AG04449 (cell line): ENCODE measurements at regions not wholly inside any gene's neighbourhood (a gene's known extent, or its start where the extent isn't known, plus 50 kb on each side); places are given as distances from the start of the nearest gene placed in this dataset.

Experiments used
- CTCF ChIA-PET: fragments of 350-600 bp; formaldehyde crosslinking; extraction: SDS; loops from one replicate; lab custom pipeline; 2021; ENCODE audit warnings: antibody characterized with exemption; lab: Yijun Ruan, JAX
- POLR2A ChIA-PET: fragments of 400-600, 350-600 bp; formaldehyde crosslinking; extraction: SDS; loops from one replicate; lab custom pipeline; 2020; ENCODE audit warnings: antibody characterized with exemption, inconsistent platforms; lab: Yijun Ruan, JAX
- DNase-seq: peaks from one replicate; pipeline ENCODE4 v3.0.0-alpha.2; 2010; ENCODE audit warnings: low read depth, low spot score
- H3K4me3 ChIP-seq: 2 replicates; pipeline ENCODE4 v1.5.1; 2011; ENCODE audit warnings: low read depth, mild to moderate bottlenecking, control low read depth, low read length
- TF ChIP-seq, protein P1 (sequence below): IDR thresholded peaks from one replicate; pipeline ENCODE4 v1.5.1; 2011; ENCODE audit warnings: mild to moderate bottlenecking, moderate library complexity, low read length, control low read depth, inconsistent platforms; ENCODE audit not compliant: insufficient read depth; ENCODE audit errors: missing control alignments

DNA sequence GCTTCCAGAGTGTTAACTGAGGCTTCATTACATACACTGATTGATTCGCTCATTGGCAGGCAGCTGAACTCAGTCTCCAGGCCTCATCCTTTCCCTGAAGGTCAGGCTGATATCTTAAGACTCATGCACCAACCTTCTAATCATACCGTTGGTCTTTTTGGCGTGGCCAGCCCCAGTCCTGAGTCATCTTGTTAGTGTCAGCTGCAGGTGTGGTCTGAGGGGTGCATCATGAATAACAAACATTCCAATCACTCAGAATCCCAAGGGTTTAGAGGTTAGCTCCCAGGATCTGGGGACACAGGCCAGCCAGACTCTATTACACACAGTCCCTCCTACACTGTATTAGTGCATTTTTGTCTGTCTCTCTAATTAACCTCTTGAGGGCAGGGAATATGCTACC is 271.5 kb downstream of the HRH4 start:
- ChIA-PET CTCF (interaction anchor here (2.9 kb wide), 1 partner anchor 244 kb away, joined by 17 read pairs; no protein-coding TSS in a partner anchor), POLR2A (no interaction called here)
- DNase-seq: no peak
- no peak overlapping the region for H3K4me3 ChIP-seq
- TF ChIP-seq, protein P1, sequence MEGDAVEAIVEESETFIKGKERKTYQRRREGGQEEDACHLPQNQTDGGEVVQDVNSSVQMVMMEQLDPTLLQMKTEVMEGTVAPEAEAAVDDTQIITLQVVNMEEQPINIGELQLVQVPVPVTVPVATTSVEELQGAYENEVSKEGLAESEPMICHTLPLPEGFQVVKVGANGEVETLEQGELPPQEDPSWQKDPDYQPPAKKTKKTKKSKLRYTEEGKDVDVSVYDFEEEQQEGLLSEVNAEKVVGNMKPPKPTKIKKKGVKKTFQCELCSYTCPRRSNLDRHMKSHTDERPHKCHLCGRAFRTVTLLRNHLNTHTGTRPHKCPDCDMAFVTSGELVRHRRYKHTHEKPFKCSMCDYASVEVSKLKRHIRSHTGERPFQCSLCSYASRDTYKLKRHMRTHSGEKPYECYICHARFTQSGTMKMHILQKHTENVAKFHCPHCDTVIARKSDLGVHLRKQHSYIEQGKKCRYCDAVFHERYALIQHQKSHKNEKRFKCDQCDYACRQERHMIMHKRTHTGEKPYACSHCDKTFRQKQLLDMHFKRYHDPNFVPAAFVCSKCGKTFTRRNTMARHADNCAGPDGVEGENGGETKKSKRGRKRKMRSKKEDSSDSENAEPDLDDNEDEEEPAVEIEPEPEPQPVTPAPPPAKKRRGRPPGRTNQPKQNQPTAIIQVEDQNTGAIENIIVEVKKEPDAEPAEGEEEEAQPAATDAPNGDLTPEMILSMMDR: no peak

DNA sequence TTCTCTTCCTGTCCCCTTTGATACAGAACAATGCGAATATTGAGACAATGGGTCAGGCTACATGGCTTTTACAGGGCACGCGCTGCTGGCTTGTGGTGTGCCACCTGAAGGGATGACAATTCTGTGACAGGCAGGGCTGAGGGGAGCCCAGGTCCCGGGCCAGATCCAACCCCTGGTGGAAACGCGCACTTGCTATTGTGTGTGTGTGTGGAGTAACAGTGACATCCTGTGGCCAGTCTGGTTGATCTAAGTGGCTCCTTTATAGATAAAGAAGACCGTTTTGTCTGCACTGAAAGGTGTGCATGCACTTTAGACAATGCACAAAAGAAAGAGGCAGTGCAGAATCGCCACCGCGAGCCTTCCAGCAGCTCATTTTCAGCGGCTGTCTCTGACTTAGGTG is 273.6 kb downstream of the HRH4 start:
- ChIA-PET POLR2A (no interaction called here), CTCF (interaction anchor here (0.6 to 1.1 kb wide), 2 partner anchors 7 to 230 kb away, joined by 3 read pairs; no protein-coding TSS in a partner anchor)
- TF ChIP-seq, protein P1: no peak
- DNase-seq: no peak
- no peak overlapping the region for H3K4me3 ChIP-seq

DNA sequence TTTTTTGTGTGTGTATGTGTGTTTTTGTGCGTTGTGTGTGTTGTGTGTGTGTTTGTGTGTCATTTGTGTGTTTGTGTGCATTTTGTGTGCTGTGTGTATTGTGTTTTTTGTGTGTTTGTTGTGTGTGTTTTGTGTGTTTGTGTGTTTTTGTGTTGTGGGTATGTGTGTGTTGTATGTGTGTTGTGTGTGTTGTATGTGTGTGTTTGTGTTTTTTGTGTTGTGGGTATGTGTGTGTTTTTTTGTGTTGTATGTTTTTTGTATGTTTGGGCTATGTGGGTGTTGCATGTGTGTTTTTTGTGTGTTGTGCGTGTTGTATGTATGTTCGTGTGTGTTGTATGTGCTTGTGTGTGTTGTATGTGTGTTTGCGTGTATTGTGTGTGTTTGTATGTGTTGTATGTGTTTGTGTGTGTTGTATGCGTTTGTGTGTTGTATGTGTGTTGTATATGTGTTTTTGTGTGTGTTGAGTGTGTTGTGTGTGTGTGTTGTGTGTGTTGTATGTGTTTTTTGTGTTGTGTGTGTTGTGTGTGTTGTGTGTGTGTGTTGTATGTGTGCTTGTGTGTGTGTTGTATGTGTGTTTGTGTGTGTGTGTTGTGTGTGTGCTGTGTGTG is 275.3 kb downstream of the HRH4 start:
- TF ChIP-seq, protein P1: no peak
- no peak overlapping the region for H3K4me3 ChIP-seq
- POLR2A ChIA-PET: no interaction called here
- no peak for DNase-seq
- CTCF ChIA-PET: no interaction called here

DNA sequence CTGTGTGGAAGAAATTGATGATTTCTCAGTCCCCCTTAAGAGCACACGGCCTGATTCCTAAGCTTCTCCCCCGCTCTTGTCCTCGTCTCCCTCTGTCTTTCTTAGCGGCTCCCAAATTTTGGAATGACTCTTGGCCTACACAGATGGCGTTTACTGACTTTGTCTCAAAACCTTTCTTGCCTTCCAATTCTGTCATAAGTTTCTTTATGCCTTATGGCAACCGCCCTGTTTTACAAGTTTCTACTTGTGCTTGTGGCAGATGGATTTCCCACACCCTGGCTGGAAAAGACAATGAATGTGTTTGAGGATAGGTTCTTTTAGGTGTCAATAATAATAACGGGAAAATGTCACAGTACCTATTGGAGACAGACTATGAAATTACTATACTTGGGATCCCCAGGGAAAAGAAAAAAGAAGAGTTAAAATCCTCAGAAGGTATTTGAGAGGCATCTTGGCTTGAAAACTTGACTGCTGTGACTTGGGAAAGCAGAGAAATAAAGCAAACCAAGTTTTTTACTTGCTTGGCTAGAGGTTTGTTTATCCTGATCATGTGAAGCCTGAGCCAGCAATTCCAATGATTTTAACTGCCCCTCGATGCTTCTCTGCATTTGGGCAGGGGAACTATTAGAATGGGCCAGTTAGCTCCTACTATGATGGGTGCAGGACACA is 276.4 kb downstream of the HRH4 start:
- TF ChIP-seq, protein P1: no peak
- CTCF ChIA-PET: interaction anchor here (2.1 kb wide), 1 partner anchor 10 kb away, joined by 10 read pairs; no protein-coding TSS in a partner anchor
- POLR2A ChIA-PET: no interaction called here
- no peak for DNase-seq
- no peak overlapping the region for H3K4me3 ChIP-seq

DNA sequence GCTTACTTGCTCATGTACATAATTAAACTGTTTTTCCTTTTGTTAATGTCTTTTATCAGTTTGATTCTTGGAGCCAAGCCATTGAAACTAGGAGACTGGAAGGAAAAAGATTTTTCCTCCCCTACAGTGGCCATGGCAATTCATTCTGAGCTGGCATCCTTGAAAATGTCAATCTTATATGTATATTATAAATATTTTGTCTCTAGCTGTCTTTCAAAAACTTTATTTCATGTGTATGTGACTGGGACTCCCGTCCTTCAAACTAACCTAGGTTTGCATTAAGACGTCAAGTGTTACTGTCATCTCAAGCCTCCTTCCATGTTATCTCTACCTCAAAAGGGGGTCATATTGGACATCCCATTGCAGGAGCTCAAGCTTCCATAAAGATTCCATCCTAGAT is 280.4 kb downstream of the HRH4 start:
- ChIA-PET CTCF (interaction anchor here (1.0 to 2.6 kb wide), 2 partner anchors 14 to 252 kb away, joined by 3 to 9 read pairs; no protein-coding TSS in a partner anchor), POLR2A (no interaction called here)
- no peak overlapping the region for H3K4me3 ChIP-seq
- TF ChIP-seq, protein P1: no peak
- DNase-seq: no peak

DNA sequence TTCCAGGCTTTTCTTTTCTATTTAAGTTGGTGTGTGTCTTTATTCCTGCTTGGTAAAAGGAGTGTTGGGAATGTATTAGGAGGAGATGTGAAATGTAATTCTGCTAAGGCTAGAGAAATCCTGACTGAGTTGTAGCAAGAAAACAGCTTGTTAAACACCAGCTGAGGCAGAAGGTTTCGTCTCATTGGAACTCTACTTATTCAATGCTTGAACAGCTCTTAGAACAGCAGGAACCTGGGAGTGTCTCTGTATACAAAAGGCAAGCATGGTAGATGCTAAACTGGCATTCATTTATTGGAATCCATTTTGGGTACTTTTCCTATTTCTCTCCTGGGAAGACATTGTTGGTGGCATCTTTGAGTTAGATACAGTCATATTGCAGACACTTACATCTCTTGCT is 280.9 kb downstream of the HRH4 start:
- TF ChIP-seq, protein P1: no peak
- DNase-seq: no peak
- H3K4me3 ChIP-seq: no peak overlapping the region
- ChIA-PET CTCF (interaction anchor here (1.0 to 2.6 kb wide), 2 partner anchors 15 to 252 kb away, joined by 3 to 9 read pairs; no protein-coding TSS in a partner anchor), POLR2A (no interaction called here)
